Transverse colon (tissue), 4 donors: ENCODE measurements at regions not wholly inside any gene's neighbourhood (a gene's known extent, or its start where the extent isn't known, plus 50 kb on each side); places are given as distances from the start of the nearest gene placed in this dataset.

Experiments used
- EP300 ChIP-seq: sonication (generic); formaldehyde crosslinking; IDR thresholded peaks from one replicate; pipeline ENCODE4 v1.6.1; 2017; ENCODE audit warnings: antibody characterized with exemption, low read depth
- POLR2A ChIP-seq: fragments of 450-650 bp; IDR thresholded peaks from one replicate; pipeline ENCODE4 v1.6.1; 2016; ENCODE audit warnings: antibody characterized with exemption, mild to moderate bottlenecking, moderate library complexity
- POLR2AphosphoS5 ChIP-seq, 3 donors: sonication (generic); formaldehyde crosslinking; IDR thresholded peaks; one replicate each; pipeline ENCODE4 v1.6.1; 2016; ENCODE audit warnings: antibody characterized with exemption in 3 of 3
- TF ChIP-seq, protein P1 (sequence below), 5 experiments: fragments of 200-600 bp in 3 of 5; fragments of 450-650 bp in 2 of 5; sonication (generic) in 3 of 5; IDR thresholded peaks; 1 replicate in 2 of 5; 2 replicates in 3 of 5; pipeline ENCODE4 v1.5.1; 2016 to 2017; ENCODE audit warnings: antibody characterized with exemption in 5 of 5, inconsistent platforms in 3 of 5, mild to moderate bottlenecking in 2 of 5, moderate library complexity in 1 of 5

DNA sequence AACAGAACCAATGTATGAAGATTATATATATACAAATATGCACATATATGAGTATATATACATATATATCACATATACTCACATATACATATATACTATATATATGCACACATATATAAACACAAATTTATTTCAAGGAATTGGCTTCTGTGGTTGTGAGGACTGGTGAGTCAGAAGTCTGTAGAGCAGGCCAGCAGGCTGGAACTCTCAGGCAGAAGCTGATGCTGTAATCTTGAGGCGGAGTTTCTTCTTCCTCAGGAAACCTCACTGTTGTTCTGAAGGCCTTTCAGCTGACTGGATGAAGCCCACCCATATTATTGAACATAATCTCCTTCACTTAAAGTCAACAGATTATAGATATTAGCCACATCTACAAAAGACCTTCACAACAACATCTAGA is 143.9 kb upstream of the CREB1 start:
- TF ChIP-seq POLR2A, result no peak
- TF ChIP-seq, protein P1, sequence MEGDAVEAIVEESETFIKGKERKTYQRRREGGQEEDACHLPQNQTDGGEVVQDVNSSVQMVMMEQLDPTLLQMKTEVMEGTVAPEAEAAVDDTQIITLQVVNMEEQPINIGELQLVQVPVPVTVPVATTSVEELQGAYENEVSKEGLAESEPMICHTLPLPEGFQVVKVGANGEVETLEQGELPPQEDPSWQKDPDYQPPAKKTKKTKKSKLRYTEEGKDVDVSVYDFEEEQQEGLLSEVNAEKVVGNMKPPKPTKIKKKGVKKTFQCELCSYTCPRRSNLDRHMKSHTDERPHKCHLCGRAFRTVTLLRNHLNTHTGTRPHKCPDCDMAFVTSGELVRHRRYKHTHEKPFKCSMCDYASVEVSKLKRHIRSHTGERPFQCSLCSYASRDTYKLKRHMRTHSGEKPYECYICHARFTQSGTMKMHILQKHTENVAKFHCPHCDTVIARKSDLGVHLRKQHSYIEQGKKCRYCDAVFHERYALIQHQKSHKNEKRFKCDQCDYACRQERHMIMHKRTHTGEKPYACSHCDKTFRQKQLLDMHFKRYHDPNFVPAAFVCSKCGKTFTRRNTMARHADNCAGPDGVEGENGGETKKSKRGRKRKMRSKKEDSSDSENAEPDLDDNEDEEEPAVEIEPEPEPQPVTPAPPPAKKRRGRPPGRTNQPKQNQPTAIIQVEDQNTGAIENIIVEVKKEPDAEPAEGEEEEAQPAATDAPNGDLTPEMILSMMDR (IDR thresholded peaks at IDR 0.05), result no peak
- no peak for TF ChIP-seq POLR2AphosphoS5 (IDR thresholded peaks at IDR 0.05)
- no peak for TF ChIP-seq EP300
